ENCODE measurements at regions not wholly inside any gene's neighbourhood (a gene's known extent, or its start where the extent isn't known, plus 50 kb on each side); places are given as distances from the start of the nearest gene placed in this dataset.

DNA sequence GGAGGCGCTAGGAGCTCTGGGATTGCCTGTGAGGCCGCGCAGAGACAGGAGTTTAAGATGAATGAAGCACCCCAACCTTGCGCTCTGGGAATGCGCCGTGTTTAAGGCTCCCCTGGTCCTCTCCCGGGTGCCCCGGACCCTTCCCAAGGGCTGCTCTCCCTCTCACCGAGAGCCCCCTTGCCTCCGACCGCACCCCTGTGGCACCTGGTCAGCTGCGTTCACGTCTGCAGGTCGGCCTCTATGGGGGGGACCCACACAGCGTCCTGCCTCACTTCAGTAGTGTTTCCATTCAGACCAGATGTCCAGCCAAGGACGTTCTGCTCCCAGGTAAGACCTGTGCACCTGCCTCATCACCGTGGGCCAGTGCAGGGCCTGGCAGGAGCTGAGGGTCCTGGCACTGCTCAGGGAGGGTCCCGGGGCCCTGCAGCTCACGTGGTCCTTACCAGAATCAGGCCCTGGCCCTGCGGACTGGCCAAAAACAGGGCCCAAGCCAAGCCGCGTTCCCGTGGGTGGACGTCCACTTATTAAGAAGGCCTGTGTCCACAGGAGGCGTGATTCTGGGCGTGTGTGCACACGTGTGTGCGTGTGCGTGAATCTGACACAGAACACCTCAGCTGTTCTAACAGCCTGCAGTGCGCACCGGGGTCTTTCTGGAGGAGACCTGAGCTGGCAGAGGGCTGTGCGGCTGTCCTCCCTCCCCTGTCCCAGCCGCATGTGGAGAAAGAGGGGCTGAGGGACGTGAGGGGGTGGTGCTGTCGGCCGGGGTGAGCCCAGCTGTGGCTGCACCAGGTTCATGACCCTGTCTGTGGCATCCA, 79.9 kb upstream of the BHLHE23 start:
- in situ Hi-C loops (cut with MboI; ENCODE audit: low sequenced_read_pairs) = no loop called here
- Histone ChIP-seq H3K4me1 (no peaks in the 10 kb centered on the region), H3K27me3 (ENCODE audit: low read depth) (peaks cover 45% of the 10 kb centered on the region), H3K9me3 (no peaks in the 10 kb centered on the region), H3K36me3 (replicated peaks) (no peaks in the 10 kb centered on the region), H3K4me3 (no peak overlapping the region)
- no peak for DNase-seq (ENCODE audit: low spot score in 2 of 2)

- Histone ChIP-seq H3K4me3 (no peak overlapping the region), H3K27me3 (ENCODE audit: low read depth) (peaks cover 41% of the 10 kb centered on the region), H3K9me3 (no peaks in the 10 kb centered on the region), H3K36me3 (replicated peaks) (no peaks in the 10 kb centered on the region), H3K4me1 (no peaks in the 10 kb centered on the region)
- in situ Hi-C loops (cut with MboI; ENCODE audit: low sequenced_read_pairs) = no loop called here
- no peak for DNase-seq (ENCODE audit: low spot score in 2 of 2)
These were observed 78.5 kb upstream of the BHLHE23 start for GRCh38 chr20:63085151-63085861.

- no peak overlapping the region for H3K4me3 ChIP-seq
- in situ Hi-C loops (cut with MboI; ENCODE audit: low sequenced_read_pairs) = no loop called here
These were observed 77.8 kb upstream of the BHLHE23 start for GRCh38 chr20:63084563-63084927.

GRCh38 chr20:63083831-63084562, 77.2 kb upstream of the BHLHE23 start:
- Histone ChIP-seq H3K36me3 (replicated peaks) (no peaks in the 10 kb centered on the region), H3K4me3 (no peak overlapping the region), H3K27me3 (ENCODE audit: low read depth) (peaks cover 40% of the 10 kb centered on the region), H3K9me3 (no peaks in the 10 kb centered on the region), H3K4me1 (no peaks in the 10 kb centered on the region)
- DNase-seq (ENCODE audit: low spot score in 2 of 2) = no peak
- in situ Hi-C loops (cut with MboI; ENCODE audit: low sequenced_read_pairs) = no loop called here

More at GRCh38 chr20:63084563-63084927, 77.8 kb upstream of the BHLHE23 start:
- no peak for DNase-seq (ENCODE audit: low spot score in 2 of 2)
- H3K4me1 ChIP-seq = no peaks in the 10 kb centered on the region
- H3K9me3 ChIP-seq = no peaks in the 10 kb centered on the region
- H3K36me3 ChIP-seq (replicated peaks) = no peaks in the 10 kb centered on the region
- peaks cover 41% of the 10 kb centered on the region for H3K27me3 ChIP-seq (ENCODE audit: low read depth)

DNA sequence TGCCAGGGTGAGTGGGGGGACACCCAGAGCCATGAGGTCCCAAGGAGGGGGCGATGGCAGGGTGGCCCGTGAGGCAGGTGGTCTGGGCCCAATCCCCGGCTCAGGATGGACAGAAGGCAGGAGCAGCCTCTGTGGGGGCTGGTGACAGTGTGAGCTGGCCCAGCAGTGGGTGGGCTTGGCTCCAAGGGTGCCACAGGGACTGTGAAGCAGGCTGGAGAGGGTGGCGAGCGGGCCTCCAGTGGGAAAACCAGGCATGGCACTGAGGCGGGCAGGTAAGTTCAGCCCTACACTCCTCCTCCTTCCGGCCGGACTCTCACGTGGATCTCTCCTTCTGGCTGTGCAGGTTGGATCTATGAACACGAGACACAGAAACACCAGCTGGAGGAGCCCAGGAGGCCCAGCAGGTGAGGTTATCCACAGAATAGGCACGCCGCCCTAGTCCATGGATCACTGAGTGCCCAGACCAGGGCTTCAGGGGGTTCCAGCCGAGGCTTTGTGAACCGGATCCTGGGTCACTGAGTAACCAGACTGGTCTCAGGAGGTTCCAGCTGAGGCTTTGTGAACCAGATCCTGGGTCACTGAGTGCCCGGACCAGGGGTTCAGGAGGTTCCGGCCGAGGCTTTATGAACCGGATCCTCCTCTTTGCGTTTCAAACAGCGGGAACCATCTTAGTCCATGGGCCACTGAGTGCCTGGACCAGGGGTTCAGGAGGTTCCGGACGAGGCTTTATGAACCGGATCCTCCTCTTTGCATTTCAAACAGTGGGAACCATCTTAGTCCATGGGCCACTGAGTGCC, 76.4 kb upstream of the BHLHE23 start:
- Histone ChIP-seq H3K36me3 (replicated peaks) (no peaks in the 10 kb centered on the region), H3K9me3 (no peaks in the 10 kb centered on the region), H3K4me3 (no peak overlapping the region), H3K4me1 (no peaks in the 10 kb centered on the region), H3K27me3 (ENCODE audit: low read depth) (peaks cover 31% of the 10 kb centered on the region)
- in situ Hi-C loops (cut with MboI; ENCODE audit: low sequenced_read_pairs) = no loop called here
- no peak for DNase-seq (ENCODE audit: low spot score in 2 of 2)

DNA sequence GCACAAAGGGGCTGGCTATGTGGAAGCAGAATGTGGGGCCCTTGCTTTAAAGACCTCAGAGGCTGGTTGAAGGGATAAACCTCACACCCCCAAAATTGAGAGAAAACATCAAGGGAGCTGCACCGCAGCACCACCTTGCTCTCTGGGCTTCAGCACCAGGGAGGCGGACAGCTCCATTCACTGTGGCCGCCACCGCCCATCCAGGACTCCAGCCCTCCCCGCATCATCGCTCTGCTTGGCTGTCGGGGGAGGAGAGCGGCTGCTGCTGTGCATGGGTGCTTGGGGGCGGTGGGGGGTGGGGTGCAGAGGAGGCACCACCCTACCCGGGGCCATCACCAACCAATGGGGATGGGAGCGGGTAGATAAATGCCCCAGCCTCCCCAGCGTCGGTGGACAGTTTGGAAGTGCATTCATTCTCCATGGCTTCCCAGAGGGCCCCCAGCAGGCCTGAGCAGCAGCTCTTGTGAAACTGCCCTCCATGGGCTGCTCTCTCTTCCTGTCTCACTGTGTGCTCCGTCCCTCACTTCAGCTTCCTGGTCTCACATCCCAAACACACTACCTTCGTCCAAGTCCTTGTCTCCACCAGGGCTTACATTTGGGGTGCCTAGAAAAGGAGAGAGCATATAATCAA, 75.7 kb upstream of the BHLHE23 start:
- no peaks in the 10 kb centered on the region for H3K9me3 ChIP-seq
- DNase-seq (ENCODE audit: low spot score in 2 of 2) = peak; percentile 16 to 76
- in situ Hi-C loops (cut with MboI; ENCODE audit: low sequenced_read_pairs) = no loop called here
- no peak overlapping the region for H3K4me3 ChIP-seq
- H3K36me3 ChIP-seq (replicated peaks) = no peaks in the 10 kb centered on the region
- peaks cover 28% of the 10 kb centered on the region for H3K27me3 ChIP-seq (ENCODE audit: low read depth)
- no peaks in the 10 kb centered on the region for H3K4me1 ChIP-seq

- H3K4me3 ChIP-seq = no peak overlapping the region
- in situ Hi-C loops (cut with MboI; ENCODE audit: low sequenced_read_pairs) = no loop called here
- DNase-seq (ENCODE audit: low spot score in 2 of 2) = no peak
- H3K9me3 ChIP-seq = no peaks in the 10 kb centered on the region
- H3K36me3 ChIP-seq (replicated peaks) = no peaks in the 10 kb centered on the region
- peaks cover 28% of the 10 kb centered on the region for H3K27me3 ChIP-seq (ENCODE audit: low read depth)
- no peaks in the 10 kb centered on the region for H3K4me1 ChIP-seq
These were observed 75.1 kb upstream of the BHLHE23 start for GRCh38 chr20:63081831-63082230.

DNA sequence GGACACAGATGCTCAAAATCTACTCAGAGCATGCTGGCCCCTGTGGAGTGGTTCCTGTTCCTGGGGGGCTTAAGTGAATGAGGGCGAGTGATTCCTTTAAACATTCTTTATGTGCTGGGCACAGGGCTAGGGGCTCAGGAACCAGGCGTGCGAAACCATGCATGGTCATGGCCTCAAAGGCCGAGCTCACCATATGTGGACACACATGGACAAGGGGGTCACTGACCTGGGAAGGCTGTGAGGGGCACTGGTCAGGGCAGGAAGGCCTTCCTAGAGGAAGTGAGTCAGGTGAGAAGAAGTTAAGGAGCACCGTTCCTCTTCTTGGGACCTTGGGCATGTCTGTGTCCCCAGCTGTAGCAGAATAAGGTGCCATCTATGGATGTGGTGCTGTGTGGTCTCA, 74.6 kb upstream of the BHLHE23 start:
- in situ Hi-C loops (cut with MboI; ENCODE audit: low sequenced_read_pairs) = no loop called here
- no peaks in the 10 kb centered on the region for H3K9me3 ChIP-seq
- peaks cover 26% of the 10 kb centered on the region for H3K27me3 ChIP-seq (ENCODE audit: low read depth)
- H3K4me1 ChIP-seq = no peaks in the 10 kb centered on the region
- no peak for DNase-seq (ENCODE audit: low spot score in 2 of 2)
- no peak overlapping the region for H3K4me3 ChIP-seq
- H3K36me3 ChIP-seq (replicated peaks) = no peaks in the 10 kb centered on the region

GRCh38 chr20:63080811-63081210, 74.0 kb upstream of the BHLHE23 start:
- no peaks in the 10 kb centered on the region for H3K4me1 ChIP-seq
- in situ Hi-C loops (cut with MboI; ENCODE audit: low sequenced_read_pairs) = no loop called here
- H3K27me3 ChIP-seq (ENCODE audit: low read depth) = peaks cover 20% of the 10 kb centered on the region
- H3K9me3 ChIP-seq = no peaks in the 10 kb centered on the region
- H3K36me3 ChIP-seq (replicated peaks) = no peaks in the 10 kb centered on the region
- no peak for DNase-seq (ENCODE audit: low spot score in 2 of 2)
- no peak overlapping the region for H3K4me3 ChIP-seq

DNA sequence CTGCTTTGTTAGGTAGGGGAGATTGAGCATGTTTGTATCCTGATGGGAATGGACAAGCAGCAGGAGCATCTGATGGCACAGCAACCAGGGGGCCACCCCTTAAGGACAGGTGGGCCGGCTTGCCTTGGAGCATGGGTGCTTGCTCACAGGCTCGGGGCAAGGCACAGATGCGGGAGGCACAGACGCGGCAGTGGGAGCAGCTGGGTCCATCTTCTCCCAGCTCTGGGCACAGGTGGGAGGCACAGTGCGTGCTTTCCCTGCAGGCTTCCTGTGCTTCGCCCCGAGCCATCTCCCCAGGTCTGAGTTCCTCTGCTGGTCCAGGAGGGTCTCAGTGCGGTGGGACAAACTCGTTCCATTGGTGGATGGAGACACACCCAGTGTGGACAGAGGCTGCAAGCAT, 73.6 kb upstream of the BHLHE23 start:
- in situ Hi-C loops (cut with MboI; ENCODE audit: low sequenced_read_pairs) = no loop called here
- Histone ChIP-seq H3K4me3 (no peak overlapping the region), H3K4me1 (no peaks in the 10 kb centered on the region), H3K36me3 (replicated peaks) (no peaks in the 10 kb centered on the region), H3K27me3 (ENCODE audit: low read depth) (peaks cover 16% of the 10 kb centered on the region), H3K9me3 (no peaks in the 10 kb centered on the region)
- no peak for DNase-seq (ENCODE audit: low spot score in 2 of 2)

DNA sequence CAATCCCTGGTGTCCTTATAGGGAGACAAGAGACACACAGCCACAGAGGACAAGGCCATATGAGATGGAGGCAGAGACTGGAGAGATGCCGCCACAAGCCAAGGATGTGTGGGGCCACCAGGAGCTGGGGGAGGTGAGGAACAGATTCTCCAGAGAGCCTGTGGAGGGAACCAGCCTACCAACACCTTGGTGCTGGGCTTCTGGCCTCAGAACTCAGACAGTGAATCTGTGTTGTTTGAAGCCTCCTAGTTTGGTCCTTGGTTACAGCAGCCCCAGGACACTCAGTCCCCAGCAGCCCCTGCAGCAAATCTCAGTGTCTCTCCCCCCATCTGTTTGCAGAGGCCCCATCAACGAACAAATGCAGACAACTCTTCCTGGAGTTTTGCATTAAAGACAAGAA, 73.2 kb upstream of the BHLHE23 start:
- H3K27me3 ChIP-seq (ENCODE audit: low read depth) = peaks cover 12% of the 10 kb centered on the region
- H3K4me1 ChIP-seq = no peaks in the 10 kb centered on the region
- in situ Hi-C loops (cut with MboI; ENCODE audit: low sequenced_read_pairs) = no loop called here
- H3K4me3 ChIP-seq = no peak overlapping the region
- no peaks in the 10 kb centered on the region for H3K36me3 ChIP-seq (replicated peaks)
- H3K9me3 ChIP-seq = no peaks in the 10 kb centered on the region
- DNase-seq (ENCODE audit: low spot score in 2 of 2) = no peak

- Histone ChIP-seq H3K27me3 (ENCODE audit: low read depth) (peaks cover 9% of the 10 kb centered on the region), H3K9me3 (no peaks in the 10 kb centered on the region), H3K4me3 (no peak overlapping the region), H3K36me3 (replicated peaks) (no peaks in the 10 kb centered on the region), H3K4me1 (no peaks in the 10 kb centered on the region)
- no peak for DNase-seq (ENCODE audit: low spot score in 2 of 2)
- in situ Hi-C loops (cut with MboI; ENCODE audit: low sequenced_read_pairs) = no loop called here
These were observed 70.9 kb upstream of the BHLHE23 start for GRCh38 chr20:63077705-63078104.

DNA sequence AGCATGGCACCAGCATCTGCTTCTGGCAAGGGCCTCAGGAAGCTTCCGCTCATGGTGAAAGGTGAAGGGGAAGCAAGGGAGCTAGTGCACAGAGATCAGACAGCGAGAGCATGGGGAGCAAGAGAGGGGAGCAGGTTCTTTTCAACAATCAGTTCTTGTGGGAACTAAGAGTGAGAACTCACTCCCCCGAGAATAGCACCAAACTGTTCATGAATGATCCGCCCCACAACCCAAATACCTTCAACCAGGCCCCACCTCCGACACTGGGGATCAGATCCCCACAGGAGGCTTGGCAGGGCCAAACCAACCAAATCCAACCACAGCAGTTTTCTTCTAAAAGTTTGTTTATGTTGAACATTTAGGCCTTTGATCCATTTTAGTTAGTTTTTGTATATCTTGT, 69.7 kb upstream of the BHLHE23 start:
- Histone ChIP-seq H3K27me3 (ENCODE audit: low read depth) (peaks cover 14% of the 10 kb centered on the region), H3K4me3 (no peak overlapping the region), H3K36me3 (replicated peaks) (no peaks in the 10 kb centered on the region), H3K4me1 (no peaks in the 10 kb centered on the region), H3K9me3 (no peaks in the 10 kb centered on the region)
- no peak for DNase-seq (ENCODE audit: low spot score in 2 of 2)
- in situ Hi-C loops (cut with MboI; ENCODE audit: low sequenced_read_pairs) = no loop called here

Measured in HAP-1 (cell line).